ENCODE measurements at regions not wholly inside any gene's neighbourhood (a gene's known extent, or its start where the extent isn't known, plus 50 kb on each side); places are given as distances from the start of the nearest gene placed in this dataset.
"Not testable (repeated sequence)": the region's sequence is repeated elsewhere in the genome, so short reads cannot be mapped to it uniquely, and the experiment has no call there.

DNA sequence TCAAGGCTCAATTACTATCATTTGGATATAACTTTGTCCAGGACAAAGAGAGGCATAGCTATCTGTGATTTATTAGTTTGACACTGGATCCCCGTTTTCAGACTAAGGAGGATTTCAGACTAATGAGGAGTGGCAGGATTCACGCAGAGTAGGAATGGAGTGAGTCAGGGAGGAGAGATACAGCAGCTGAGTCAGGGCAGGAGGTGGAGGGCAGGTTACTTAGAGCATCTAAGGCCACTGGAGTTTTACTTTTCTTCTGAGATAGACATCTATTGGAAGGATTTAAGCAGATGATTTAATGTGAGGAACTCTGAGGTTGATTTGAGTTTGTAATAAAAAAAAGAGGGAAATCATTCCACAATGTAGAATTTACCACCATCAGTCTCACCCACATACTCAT is 110.6 kb downstream of the RPIA start:
- not testable (repeated sequence) for ATAC-seq

GRCh38 chr2:88807237-88807962 is 115.9 kb downstream of the RPIA start:
- no peak for ATAC-seq

- peak; percentile 68 for ATAC-seq
These were observed 116.6 kb downstream of the RPIA start for GRCh38 chr2:88808083-88808482.

GRCh38 chr2:88808652-88809051 is 117.2 kb downstream of the RPIA start:
- peak; percentile 11 for ATAC-seq

DNA sequence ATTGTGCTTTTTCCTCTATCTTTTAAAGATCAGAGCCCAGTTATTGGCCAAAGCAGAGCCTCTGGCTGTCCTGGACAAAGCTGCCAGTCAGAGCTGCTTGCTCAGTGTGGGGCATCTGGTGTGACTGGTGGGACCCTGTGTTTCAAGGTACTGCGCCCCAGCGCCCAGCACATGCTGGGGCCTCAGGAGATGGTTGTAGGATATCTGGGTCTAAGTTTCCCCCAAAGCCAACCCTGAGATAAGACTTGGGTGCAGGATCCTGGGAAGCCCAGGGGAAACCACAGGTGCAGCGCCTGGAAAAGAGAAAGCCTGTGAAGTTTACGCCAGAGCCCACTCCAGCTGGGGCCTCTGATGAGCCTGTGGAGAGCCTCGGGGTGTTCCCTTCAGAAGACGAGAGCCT is 117.7 kb downstream of the RPIA start:
- no peak for ATAC-seq

DNA sequence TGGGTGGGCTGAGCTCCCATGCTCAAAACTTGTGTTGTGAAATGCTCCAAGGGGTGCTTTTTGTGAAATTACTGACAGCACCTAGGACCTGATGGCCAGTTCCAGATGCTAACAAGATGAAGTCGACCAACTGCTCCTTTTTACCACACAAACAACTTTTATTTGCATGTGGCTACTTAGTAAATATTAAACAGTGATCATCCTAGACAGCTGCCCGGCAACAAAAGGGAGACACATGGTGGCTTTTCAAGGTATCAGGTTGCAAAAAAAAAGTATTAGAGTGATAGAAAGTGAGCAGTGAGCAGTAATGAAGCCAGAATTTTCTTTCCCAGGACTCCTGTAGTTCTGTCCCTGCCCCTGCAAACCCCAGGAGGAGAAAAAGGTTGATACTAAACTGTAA is 118.5 kb downstream of the RPIA start:
- ATAC-seq, result no peak

DNA sequence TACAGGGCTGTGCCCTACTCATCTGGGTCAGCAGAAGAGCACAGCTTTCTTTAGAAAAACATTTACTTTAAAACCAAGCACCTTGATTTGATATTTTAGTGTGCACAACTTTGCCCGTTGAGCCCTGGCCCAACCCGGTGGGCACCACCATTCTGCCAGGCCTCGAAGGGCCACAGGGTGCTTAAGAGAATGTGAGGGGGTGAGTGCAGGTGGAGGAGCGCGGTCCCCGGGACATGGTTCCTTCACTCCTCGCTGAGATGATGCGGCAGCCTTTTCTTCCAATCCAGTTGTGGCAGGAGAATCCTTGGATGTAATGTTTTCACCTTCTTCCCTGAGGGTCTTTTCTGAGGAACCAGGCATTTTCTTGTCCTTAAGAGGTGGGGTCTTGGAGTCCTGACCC is 119.0 kb downstream of the RPIA start:
- no peak for ATAC-seq

DNA sequence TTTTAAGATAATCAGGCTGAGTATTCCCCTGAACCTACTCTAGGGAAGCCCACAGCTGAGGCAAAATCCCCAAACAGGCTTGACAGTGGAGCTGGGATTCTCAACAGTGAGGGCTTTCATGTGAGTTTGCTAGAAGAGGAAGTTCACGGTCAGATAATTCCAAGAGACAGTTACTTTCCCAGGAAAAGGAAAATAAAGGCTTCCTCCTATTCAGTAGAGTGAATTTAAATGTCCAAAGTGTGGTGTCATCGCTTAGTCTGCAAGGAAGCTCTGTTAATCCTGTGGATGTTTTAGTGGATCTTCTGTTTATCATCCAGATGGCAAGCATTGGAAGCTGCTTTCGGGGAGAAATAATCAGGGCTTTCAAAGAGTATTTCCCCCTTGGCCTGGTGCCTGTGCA is 119.8 kb downstream of the RPIA start:
- no peak for ATAC-seq

- no peak for ATAC-seq
These were observed 120.2 kb downstream of the RPIA start for GRCh38 chr2:88811681-88812080.

DNA sequence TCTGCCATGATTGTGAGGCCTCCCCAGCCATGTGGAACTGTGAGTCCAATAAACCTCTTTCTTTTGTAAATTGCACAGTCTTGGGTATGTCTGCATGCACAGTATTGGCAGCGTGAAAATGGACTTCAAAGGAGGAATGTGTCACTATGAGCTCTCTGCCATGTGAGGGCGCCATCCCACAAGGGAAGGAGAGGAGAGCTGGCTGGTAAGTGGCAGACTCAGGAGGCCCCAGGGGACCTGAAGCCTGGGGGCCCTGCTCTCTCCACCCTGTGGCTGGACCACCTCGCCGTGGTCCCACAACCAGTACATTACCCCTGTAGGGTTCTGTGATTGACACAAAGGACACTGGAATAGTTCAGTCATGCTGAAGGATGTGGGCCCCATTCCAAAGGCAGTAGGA is 122.1 kb downstream of the RPIA start:
- ATAC-seq, result peak; percentile 40

GRCh38 chr2:88815282-88815681 is 123.8 kb downstream of the RPIA start:
- ATAC-seq, result no peak

DNA sequence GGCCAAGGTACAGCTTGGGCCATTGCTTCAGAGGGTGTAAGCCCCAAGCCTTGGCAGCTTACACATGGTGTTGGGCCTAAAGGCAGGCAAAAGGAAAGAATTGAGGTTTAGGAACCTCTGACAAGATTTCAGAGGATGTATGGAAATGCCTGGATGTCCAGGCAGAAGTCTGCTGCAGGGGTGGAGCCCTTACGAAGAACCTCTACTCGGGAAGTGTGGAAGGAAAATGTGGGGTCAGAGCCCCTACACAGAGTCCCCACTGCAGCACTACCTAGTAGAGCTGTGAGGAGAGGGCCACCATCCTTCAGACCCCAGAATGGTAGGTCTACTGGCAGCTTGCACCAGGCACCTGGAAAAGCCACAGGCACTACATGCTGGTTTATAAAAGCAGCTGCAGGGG is 124.2 kb downstream of the RPIA start:
- no peak for ATAC-seq

DNA sequence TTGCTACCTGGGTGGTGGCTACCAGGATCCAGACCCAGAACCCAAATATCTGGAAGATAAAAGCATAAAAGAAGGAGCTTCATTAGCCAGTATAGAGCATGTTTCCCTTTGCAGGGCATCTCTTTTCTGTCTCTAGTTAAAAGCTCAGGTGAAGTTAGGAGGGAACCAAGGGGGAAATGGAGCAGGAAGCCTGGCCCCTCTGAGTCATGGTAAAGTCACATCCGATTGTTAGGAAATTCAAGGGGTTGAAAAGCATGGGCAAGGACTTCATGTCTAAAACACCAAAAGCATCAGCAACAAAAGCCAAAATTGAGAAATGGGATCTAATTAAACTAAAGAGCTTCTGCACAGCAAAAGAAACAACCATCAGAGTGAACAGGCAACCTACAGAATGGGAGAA is 126.9 kb downstream of the RPIA start:
- ATAC-seq, result no peak

- peak; percentile 98 for ATAC-seq
These were observed 133.5 kb downstream of the RPIA start for GRCh38 chr2:88824951-88825350.

DNA sequence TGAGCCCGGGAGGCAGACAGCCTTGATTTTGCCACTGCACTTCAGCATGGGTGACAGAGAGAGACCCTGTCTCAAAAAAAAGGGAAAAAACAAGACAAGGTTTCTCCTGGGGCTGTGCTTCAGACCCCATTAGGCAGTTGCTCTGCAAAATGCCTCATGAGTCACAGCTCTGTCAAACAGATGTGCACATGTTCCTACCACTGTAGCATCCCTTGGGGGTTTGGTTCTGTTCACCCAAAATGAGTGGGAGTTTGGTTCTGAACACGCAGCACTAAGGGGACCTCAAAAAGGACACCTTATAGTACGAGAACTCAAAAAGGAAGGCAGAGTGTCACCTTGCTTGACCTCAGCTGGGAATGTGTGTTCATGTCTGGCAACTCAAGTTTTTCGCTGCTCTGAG is 134.9 kb downstream of the RPIA start:
- no peak for ATAC-seq

GRCh38 chr2:88827821-88828220 is 136.3 kb downstream of the RPIA start:
- ATAC-seq, result peak; percentile 39

DNA sequence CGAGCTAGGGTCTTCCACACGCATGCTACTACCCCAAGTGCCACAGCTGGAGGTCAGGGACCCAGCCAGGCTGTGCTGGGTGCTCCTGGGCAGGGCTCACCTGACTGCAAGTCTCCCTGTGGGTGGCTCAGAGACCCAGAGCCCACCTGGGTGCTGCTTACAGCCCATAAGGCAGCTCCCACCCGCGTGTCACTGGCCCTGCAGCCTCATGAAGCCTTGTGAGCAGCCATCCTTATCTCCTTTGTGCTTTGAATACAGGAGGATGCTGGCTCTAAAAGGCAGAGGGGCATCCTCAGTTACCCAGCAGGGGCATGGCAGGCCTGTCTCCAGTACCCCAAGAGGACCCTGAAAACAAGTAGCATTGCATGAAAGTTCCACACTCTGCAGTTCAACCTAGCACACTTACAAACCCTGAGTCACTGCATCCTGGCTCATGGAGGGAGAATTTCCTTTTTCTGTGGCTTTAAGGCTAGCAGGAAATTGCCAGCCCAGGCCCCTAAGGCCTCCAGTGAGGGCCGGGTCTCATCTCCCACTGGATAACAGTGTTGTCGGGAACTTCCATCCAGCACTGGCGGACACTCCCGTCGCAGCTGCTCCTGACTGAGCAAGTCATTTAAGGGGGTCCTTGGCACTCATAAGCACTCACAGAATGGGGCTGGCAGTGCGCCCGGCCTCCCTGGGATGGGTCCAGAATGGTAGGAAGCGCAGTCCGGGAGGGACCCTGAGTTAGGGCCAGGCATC is 137.1 kb downstream of the RPIA start:
- peak; percentile 4 for ATAC-seq

GRCh38 chr2:88829607-88830463 is 138.4 kb downstream of the RPIA start:
- ATAC-seq, result no peak

GRCh38 chr2:88831071-88831791 is 139.8 kb downstream of the RPIA start:
- ATAC-seq, result peak; percentile 29

DNA sequence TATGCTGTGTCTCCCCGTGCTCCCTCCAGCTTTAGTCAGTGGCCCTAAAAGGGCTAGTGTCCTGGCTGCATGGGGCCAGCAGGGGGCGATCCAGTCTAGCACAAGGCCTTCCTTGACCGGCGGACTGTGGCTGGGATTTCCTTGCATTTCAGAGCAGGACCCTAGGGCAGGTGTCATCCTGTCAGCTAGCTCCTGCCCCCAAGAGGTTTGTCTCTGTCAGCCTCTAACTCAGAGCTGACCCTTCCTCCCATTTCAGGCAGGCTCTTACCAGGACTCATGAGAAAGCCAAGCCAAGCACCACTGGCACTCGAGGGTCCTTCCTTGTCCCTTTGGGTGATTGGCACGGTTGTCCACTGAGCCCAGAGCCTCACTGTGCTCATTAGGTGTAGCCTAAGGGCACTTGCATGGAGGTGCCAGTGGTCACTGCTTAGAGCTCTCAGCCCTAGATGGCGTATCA is 140.3 kb downstream of the RPIA start:
- peak; percentile 70 for ATAC-seq

GRCh38 chr2:88832311-88832991 is 141.0 kb downstream of the RPIA start:
- peak; percentile 27 for ATAC-seq

DNA sequence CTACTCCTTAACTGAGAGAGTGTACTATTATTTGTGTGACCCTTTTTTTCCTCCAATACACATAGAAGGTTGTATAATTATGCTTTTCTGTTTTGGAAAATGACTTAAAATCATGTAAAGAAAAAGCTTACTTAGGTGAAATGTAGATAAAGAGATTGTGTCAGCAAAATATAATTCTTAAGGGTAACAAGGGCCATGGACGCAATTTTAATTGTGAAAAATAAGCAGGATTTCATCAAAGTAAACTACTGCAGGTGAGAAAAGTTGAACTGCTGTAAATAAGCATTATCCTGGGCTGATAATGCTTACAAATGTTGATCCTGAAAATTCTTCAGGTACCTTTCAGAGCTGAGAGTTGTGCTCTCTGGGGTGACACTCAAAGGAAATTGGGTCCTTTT is 141.5 kb downstream of the RPIA start:
- ATAC-seq, result no peak

All from esophagus mucosa (tissue), 1 donor.